ENCODE measurements at regions not wholly inside any gene's neighbourhood (a gene's known extent, or its start where the extent isn't known, plus 50 kb on each side); places are given as distances from the start of the nearest gene placed in this dataset.

DNA sequence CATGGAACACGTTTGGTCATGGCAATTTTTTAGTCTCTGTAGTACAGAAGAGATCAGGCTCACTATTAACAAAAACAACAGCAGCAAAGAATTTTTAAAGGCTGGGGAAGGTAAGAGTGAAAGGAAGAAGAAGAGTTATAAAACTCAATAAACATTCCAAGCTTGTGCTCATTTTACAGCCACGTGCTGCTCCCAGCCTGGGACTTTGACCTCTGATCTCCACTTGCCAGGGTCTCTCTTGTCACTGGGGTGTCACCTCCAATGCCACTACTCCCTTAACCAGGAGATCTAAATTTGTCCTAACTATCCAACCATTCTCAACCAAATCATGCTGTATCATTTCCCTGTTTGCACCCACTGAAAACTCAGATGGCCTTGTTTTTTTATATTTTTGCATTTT, 605.1 kb downstream of the VRK1 start:
- TF ChIP-seq POLR2AphosphoS5 (IDR thresholded peaks at IDR 0.05; ENCODE audit: low read depth): no peak
- TF ChIP-seq, protein P1, sequence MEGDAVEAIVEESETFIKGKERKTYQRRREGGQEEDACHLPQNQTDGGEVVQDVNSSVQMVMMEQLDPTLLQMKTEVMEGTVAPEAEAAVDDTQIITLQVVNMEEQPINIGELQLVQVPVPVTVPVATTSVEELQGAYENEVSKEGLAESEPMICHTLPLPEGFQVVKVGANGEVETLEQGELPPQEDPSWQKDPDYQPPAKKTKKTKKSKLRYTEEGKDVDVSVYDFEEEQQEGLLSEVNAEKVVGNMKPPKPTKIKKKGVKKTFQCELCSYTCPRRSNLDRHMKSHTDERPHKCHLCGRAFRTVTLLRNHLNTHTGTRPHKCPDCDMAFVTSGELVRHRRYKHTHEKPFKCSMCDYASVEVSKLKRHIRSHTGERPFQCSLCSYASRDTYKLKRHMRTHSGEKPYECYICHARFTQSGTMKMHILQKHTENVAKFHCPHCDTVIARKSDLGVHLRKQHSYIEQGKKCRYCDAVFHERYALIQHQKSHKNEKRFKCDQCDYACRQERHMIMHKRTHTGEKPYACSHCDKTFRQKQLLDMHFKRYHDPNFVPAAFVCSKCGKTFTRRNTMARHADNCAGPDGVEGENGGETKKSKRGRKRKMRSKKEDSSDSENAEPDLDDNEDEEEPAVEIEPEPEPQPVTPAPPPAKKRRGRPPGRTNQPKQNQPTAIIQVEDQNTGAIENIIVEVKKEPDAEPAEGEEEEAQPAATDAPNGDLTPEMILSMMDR (IDR thresholded peaks at IDR 0.05; ENCODE audit: insufficient read depth, low read length): no peak
- TF ChIP-seq GABPA (IDR thresholded peaks at IDR 0.05; ENCODE audit: low read depth): no peak
- no peak for TF ChIP-seq SPI1 (IDR thresholded peaks at IDR 0.05; ENCODE audit: borderline replicate concordance, low read depth)
- TF ChIP-seq, protein P2, sequence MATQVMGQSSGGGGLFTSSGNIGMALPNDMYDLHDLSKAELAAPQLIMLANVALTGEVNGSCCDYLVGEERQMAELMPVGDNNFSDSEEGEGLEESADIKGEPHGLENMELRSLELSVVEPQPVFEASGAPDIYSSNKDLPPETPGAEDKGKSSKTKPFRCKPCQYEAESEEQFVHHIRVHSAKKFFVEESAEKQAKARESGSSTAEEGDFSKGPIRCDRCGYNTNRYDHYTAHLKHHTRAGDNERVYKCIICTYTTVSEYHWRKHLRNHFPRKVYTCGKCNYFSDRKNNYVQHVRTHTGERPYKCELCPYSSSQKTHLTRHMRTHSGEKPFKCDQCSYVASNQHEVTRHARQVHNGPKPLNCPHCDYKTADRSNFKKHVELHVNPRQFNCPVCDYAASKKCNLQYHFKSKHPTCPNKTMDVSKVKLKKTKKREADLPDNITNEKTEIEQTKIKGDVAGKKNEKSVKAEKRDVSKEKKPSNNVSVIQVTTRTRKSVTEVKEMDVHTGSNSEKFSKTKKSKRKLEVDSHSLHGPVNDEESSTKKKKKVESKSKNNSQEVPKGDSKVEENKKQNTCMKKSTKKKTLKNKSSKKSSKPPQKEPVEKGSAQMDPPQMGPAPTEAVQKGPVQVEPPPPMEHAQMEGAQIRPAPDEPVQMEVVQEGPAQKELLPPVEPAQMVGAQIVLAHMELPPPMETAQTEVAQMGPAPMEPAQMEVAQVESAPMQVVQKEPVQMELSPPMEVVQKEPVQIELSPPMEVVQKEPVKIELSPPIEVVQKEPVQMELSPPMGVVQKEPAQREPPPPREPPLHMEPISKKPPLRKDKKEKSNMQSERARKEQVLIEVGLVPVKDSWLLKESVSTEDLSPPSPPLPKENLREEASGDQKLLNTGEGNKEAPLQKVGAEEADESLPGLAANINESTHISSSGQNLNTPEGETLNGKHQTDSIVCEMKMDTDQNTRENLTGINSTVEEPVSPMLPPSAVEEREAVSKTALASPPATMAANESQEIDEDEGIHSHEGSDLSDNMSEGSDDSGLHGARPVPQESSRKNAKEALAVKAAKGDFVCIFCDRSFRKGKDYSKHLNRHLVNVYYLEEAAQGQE (IDR thresholded peaks at IDR 0.05; ENCODE audit: insufficient replicate concordance, low read depth): no peak
